SK-N-SH treated with all-trans-retinoic acid at 6 μM for 48 hours (cell line): ENCODE measurements at regions not wholly inside any gene's neighbourhood (a gene's known extent, or its start where the extent isn't known, plus 50 kb on each side); places are given as distances from the start of the nearest gene placed in this dataset.

Experiments
- ATAC-seq: fragments of 200-7000 bp; cut with Tn5 transposase; 3 replicates; pipeline ENCODE4 v1.9.1; 2020; ENCODE audit warnings: mild to moderate bottlenecking, moderate library complexity
- ARNTL ChIP-seq: fragments of 450-650 bp; formaldehyde crosslinking; IDR thresholded peaks from 2 replicates; pipeline ENCODE4 v1.5.0; 2020; ENCODE audit warnings: low read depth, mild to moderate bottlenecking, moderate library complexity, borderline replicate concordance
- BACH2 ChIP-seq: fragments of 250-450 bp; sonication (Bioruptor Pico); IDR thresholded peaks from 2 replicates; pipeline ENCODE4 v1.9.0; 2021; ENCODE audit warnings: mild to moderate bottlenecking, borderline replicate concordance
- CSDC2 ChIP-seq: fragments of 250-450 bp; sonication (Bioruptor Pico); IDR thresholded peaks from 2 replicates; pipeline ENCODE4 v1.5.0; 2020; ENCODE audit warnings: mild to moderate bottlenecking, moderate library complexity
- ESRRG ChIP-seq: fragments of 250-450 bp; sonication (Bioruptor Pico); IDR thresholded peaks from 2 replicates; pipeline ENCODE4 v1.6.1; 2021; ENCODE audit warnings: mild to moderate bottlenecking
- GLIS3 ChIP-seq: fragments of 250-450 bp; sonication (Bioruptor Pico); IDR thresholded peaks from 2 replicates; pipeline ENCODE4 v1.5.0; 2020; ENCODE audit warnings: mild to moderate bottlenecking, moderate library complexity
- ISL1 ChIP-seq: fragments of 250-450 bp; sonication (Bioruptor Pico); IDR thresholded peaks from 2 replicates; pipeline ENCODE4 v2.1.2; 2022; ENCODE audit warnings: mild to moderate bottlenecking, moderate library complexity
- PPARA ChIP-seq: fragments of 250-450 bp; sonication (Bioruptor Pico); IDR thresholded peaks from 2 replicates; pipeline ENCODE4 v1.5.0; 2020; ENCODE audit warnings: mild to moderate bottlenecking, borderline replicate concordance
- RARB ChIP-seq: fragments of 250-450 bp; sonication (Bioruptor Pico); IDR thresholded peaks from 2 replicates; pipeline ENCODE4 v1.8.0; 2021; ENCODE audit warnings: mild to moderate bottlenecking, moderate library complexity
- SNAI2 ChIP-seq: fragments of 250-450 bp; sonication (Bioruptor Pico); IDR thresholded peaks from 2 replicates; pipeline ENCODE4 v1.5.0; 2020; ENCODE audit warnings: mild to moderate bottlenecking, moderate library complexity
- TOX ChIP-seq: fragments of 250-450 bp; sonication (Bioruptor Pico); IDR thresholded peaks from 2 replicates; pipeline ENCODE4 v1.8.0; 2021; ENCODE audit warnings: mild to moderate bottlenecking, moderate library complexity, borderline replicate concordance
- ZC3H10 ChIP-seq: fragments of 250-450 bp; sonication (Bioruptor Pico); IDR thresholded peaks from 2 replicates; pipeline ENCODE4 v1.5.1; 2021; ENCODE audit warnings: mild to moderate bottlenecking, moderate library complexity
- ZFP3 ChIP-seq: fragments of 250-450 bp; sonication (Bioruptor Pico); IDR thresholded peaks from 2 replicates; pipeline ENCODE4 v1.5.0; 2020; ENCODE audit warnings: mild to moderate bottlenecking, moderate library complexity
- ZFP30 ChIP-seq: fragments of 450-650 bp; formaldehyde crosslinking; IDR thresholded peaks from 2 replicates; pipeline ENCODE4 v1.5.0; 2022; ENCODE audit warnings: mild to moderate bottlenecking, moderate library complexity
- ZNF565 ChIP-seq: fragments of 450-650 bp; formaldehyde crosslinking; conservative IDR thresholded peaks from 2 replicates; pipeline ENCODE4 v1.5.0; 2020; ENCODE audit warnings: low read depth, mild to moderate bottlenecking, moderate library complexity
- ZNF70 ChIP-seq: fragments of 450-650 bp; formaldehyde crosslinking; IDR thresholded peaks from 2 replicates; pipeline ENCODE4 v1.5.0; 2020; ENCODE audit warnings: mild to moderate bottlenecking, moderate library complexity
- TF ChIP-seq, protein P1 (sequence below): fragments of 250-450 bp; sonication (Bioruptor Pico); IDR thresholded peaks from 2 replicates; pipeline ENCODE4 v1.5.1; 2020; ENCODE audit warnings: low read depth, mild to moderate bottlenecking, moderate library complexity
- TF ChIP-seq, protein P2 (sequence below): fragments of 250-450 bp; sonication (Bioruptor Pico); IDR thresholded peaks from 2 replicates; pipeline ENCODE4 v1.5.0; 2020; ENCODE audit warnings: mild to moderate bottlenecking, moderate library complexity
- TF ChIP-seq, protein P3 (sequence below): fragments of 250-450 bp; sonication (Bioruptor Pico); IDR thresholded peaks from 2 replicates; pipeline ENCODE4 v1.5.1; 2021; ENCODE audit warnings: mild to moderate bottlenecking, moderate library complexity
- TF ChIP-seq, protein P4 (sequence below): fragments of 250-450 bp; sonication (Bioruptor Pico); IDR thresholded peaks from 2 replicates; pipeline ENCODE4 v1.8.0; 2021; ENCODE audit warnings: low read depth, mild to moderate bottlenecking, moderate library complexity, borderline replicate concordance

DNA sequence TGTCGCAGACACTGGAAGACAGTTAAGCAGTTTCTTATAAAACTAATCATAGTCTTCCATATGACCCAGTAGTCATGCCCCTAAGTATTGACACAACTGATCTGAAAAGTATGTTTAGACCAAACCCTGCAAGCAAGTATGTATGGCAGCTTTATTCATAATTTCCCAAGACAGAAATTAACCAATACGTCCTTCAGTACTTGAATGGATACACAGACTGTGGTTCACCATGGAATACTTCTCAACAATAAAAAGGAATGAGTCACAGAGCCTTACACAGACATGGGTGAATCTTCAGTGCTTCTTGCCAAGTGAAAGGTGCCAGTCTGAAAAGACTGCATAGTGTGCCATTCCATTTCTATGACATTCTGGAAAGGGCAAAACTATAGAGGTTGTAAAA lies 50.2 kb upstream of the AKR1E2 start:
- ATAC-seq: peak; percentile 17; the same call in 2 of the 3 replicates
- no peak for TF ChIP-seq ESRRG (CRISPR knock-in tag)
- TF ChIP-seq RARB: no peak

DNA sequence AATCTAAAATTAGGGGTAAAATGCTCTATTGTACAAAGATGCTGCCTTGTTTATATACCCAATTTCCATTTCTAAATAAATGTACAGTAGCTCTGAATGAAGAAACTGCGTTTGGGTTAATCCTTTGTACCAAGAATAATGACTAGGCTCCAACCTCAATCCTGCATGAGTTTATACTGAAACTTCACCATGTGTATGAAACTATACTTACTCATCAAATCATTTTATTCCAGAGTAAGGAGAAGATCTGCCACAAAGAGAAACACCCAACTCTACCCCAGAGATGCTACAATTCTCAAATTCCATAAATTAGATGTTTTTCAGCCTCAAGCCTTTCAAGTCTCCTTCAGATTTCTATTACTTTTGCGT lies 53.8 kb upstream of the AKR1E2 start:
- no peak for ATAC-seq
- TF ChIP-seq SNAI2 (no peak), ZFP30 (CRISPR knock-in tag) (no peak), TOX (CRISPR knock-in tag) (no peak), PPARA (CRISPR knock-in tag) (no peak), ZC3H10 (CRISPR knock-in tag) (no peak), ZNF565 (CRISPR knock-in tag) (no peak), ARNTL (CRISPR knock-in tag) (no peak), RARB (no peak), GLIS3 (no peak), ZFP3 (CRISPR knock-in tag) (no peak), BACH2 (no peak), ISL1 (CRISPR knock-in tag) (no peak), ZNF70 (CRISPR knock-in tag) (no peak), CSDC2 (CRISPR knock-in tag) (no peak), ESRRG (CRISPR knock-in tag) (no peak)
- TF ChIP-seq, protein P1, sequence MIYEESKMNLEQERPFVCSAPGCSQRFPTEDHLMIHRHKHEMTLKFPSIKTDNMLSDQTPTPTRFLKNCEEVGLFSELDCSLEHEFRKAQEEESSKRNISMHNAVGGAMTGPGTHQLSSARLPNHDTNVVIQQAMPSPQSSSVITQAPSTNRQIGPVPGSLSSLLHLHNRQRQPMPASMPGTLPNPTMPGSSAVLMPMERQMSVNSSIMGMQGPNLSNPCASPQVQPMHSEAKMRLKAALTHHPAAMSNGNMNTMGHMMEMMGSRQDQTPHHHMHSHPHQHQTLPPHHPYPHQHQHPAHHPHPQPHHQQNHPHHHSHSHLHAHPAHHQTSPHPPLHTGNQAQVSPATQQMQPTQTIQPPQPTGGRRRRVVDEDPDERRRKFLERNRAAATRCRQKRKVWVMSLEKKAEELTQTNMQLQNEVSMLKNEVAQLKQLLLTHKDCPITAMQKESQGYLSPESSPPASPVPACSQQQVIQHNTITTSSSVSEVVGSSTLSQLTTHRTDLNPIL (CRISPR knock-in tag): no peak
- TF ChIP-seq, protein P2, sequence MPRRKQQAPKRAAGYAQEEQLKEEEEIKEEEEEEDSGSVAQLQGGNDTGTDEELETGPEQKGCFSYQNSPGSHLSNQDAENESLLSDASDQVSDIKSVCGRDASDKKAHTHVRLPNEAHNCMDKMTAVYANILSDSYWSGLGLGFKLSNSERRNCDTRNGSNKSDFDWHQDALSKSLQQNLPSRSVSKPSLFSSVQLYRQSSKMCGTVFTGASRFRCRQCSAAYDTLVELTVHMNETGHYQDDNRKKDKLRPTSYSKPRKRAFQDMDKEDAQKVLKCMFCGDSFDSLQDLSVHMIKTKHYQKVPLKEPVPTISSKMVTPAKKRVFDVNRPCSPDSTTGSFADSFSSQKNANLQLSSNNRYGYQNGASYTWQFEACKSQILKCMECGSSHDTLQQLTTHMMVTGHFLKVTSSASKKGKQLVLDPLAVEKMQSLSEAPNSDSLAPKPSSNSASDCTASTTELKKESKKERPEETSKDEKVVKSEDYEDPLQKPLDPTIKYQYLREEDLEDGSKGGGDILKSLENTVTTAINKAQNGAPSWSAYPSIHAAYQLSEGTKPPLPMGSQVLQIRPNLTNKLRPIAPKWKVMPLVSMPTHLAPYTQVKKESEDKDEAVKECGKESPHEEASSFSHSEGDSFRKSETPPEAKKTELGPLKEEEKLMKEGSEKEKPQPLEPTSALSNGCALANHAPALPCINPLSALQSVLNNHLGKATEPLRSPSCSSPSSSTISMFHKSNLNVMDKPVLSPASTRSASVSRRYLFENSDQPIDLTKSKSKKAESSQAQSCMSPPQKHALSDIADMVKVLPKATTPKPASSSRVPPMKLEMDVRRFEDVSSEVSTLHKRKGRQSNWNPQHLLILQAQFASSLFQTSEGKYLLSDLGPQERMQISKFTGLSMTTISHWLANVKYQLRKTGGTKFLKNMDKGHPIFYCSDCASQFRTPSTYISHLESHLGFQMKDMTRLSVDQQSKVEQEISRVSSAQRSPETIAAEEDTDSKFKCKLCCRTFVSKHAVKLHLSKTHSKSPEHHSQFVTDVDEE (CRISPR knock-in tag): no peak
- TF ChIP-seq, protein P3, sequence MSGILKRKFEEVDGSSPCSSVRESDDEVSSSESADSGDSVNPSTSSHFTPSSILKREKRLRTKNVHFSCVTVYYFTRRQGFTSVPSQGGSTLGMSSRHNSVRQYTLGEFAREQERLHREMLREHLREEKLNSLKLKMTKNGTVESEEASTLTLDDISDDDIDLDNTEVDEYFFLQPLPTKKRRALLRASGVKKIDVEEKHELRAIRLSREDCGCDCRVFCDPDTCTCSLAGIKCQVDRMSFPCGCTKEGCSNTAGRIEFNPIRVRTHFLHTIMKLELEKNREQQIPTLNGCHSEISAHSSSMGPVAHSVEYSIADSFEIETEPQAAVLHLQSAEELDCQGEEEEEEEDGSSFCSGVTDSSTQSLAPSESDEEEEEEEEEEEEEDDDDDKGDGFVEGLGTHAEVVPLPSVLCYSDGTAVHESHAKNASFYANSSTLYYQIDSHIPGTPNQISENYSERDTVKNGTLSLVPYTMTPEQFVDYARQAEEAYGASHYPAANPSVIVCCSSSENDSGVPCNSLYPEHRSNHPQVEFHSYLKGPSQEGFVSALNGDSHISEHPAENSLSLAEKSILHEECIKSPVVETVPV (CRISPR knock-in tag): no peak

DNA sequence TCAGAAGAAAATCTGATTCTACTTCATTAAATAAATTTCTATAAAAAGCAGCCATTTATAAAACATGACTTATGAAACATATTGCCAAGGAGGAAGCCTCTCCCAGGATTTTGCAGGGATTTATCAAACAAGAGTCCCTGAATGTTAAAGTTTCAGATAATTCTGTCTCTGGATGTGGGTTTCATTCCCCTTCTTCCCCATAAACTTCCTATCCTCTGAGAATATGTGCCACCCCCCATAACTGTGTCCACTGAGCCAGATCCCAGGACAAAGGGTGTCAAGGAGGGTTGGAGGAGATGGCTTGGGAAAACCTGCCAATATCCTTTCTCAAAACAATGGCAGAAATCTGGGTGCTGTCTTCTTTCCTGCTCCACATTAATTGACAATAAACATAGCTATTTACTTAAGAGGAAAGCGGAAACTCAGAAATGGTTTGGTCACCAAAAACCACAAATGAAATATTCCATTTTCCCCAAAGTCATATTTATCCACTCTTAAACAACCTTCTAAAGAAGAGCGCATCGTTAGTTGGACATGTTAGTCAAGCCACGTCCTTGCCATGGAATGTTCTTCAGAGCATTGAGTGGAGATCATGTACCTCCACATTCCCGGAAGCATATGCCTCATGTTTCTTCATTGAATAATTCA lies 54.3 kb upstream of the AKR1E2 start:
- TF ChIP-seq ZFP30 (CRISPR knock-in tag) (no peak), CSDC2 (CRISPR knock-in tag) (no peak), BACH2 (no peak), RARB (no peak), ZNF565 (CRISPR knock-in tag) (no peak), ESRRG (CRISPR knock-in tag) (no peak), ZNF70 (CRISPR knock-in tag) (no peak), TOX (CRISPR knock-in tag) (no peak), PPARA (CRISPR knock-in tag) (no peak), ARNTL (CRISPR knock-in tag) (no peak), ISL1 (CRISPR knock-in tag) (0 out of 2 replicates have a peak, but pooled peaks have one; percentile 83), SNAI2 (0 out of 2 replicates have a peak, but pooled peaks have one; percentile 48), ZC3H10 (CRISPR knock-in tag) (peak; percentile 65; the same call in 1 of the 2 replicates)
- TF ChIP-seq, protein P4, sequence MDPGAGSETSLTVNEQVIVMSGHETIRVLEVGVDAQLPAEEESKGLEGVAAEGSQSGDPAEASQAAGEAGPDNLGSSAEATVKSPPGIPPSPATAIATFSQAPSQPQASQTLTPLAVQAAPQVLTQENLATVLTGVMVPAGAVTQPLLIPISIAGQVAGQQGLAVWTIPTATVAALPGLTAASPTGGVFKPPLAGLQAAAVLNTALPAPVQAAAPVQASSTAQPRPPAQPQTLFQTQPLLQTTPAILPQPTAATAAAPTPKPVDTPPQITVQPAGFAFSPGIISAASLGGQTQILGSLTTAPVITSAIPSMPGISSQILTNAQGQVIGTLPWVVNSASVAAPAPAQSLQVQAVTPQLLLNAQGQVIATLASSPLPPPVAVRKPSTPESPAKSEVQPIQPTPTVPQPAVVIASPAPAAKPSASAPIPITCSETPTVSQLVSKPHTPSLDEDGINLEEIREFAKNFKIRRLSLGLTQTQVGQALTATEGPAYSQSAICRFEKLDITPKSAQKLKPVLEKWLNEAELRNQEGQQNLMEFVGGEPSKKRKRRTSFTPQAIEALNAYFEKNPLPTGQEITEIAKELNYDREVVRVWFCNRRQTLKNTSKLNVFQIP (CRISPR knock-in tag): no peak
- TF ChIP-seq, protein P1 (CRISPR knock-in tag): no peak; the same call in 1 of the 2 replicates
- TF ChIP-seq, protein P3 (CRISPR knock-in tag): no peak; the same call in 1 of the 2 replicates
- peak; percentile 72 for ATAC-seq
